GM23248 (cell line): ENCODE measurements at regions not wholly inside any gene's neighbourhood (a gene's known extent, or its start where the extent isn't known, plus 50 kb on each side); places are given as distances from the start of the nearest gene placed in this dataset.
A peak's percentile ranks its signal among the peaks of the same experiment; 100 is the strongest.

Experiments
- DNase-seq: peaks from one replicate; pipeline ENCODE4 v3.0.0-alpha.2; 2015
- H2AFZ ChIP-seq: fragments of 200-600 bp; sonication (generic); 2 replicates; pipeline ENCODE4 v1.6.1; 2016; ENCODE audit warnings: antibody characterized with exemption
- H3F3A ChIP-seq: fragments of 200-600 bp; sonication (generic); 2 replicates; pipeline ENCODE4 v1.6.1; 2016; ENCODE audit warnings: mild to moderate bottlenecking, antibody characterized with exemption, mixed run types; ENCODE audit not compliant: insufficient read depth
- H3K27ac ChIP-seq: fragments of 200-600 bp; sonication (generic); 2 replicates; pipeline ENCODE4 v1.5.1; 2016; ENCODE audit warnings: mild to moderate bottlenecking
- H3K27me3 ChIP-seq: fragments of 200-600 bp; sonication (generic); replicated peaks from 2 replicates; pipeline ENCODE4 v1.6.1; 2016; ENCODE audit warnings: mild to moderate bottlenecking; ENCODE audit not compliant: insufficient read depth
- H3K36me3 ChIP-seq: fragments of 200-600 bp; sonication (generic); 2 replicates; pipeline ENCODE4 v1.6.1; 2016; ENCODE audit warnings: low read depth, mild to moderate bottlenecking
- H3K4me1 ChIP-seq: fragments of 200-600 bp; sonication (generic); 2 replicates; pipeline ENCODE4 v1.6.1; 2016; ENCODE audit warnings: mild to moderate bottlenecking; ENCODE audit not compliant: insufficient read depth
- H3K4me2 ChIP-seq: fragments of 200-600 bp; sonication (generic); one replicate; pipeline ENCODE4 v1.6.1; 2016; ENCODE audit warnings: mild to moderate bottlenecking; ENCODE audit not compliant: unreplicated experiment
- H3K4me3 ChIP-seq: fragments of 200-600 bp; sonication (generic); 2 replicates; pipeline ENCODE4 v1.5.1; 2016; ENCODE audit warnings: mild to moderate bottlenecking
- H3K79me2 ChIP-seq: fragments of 200-600 bp; sonication (generic); 2 replicates; pipeline ENCODE4 v1.6.1; 2016; ENCODE audit warnings: mild to moderate bottlenecking; ENCODE audit not compliant: insufficient read depth
- H3K9ac ChIP-seq: fragments of 200-600 bp; sonication (generic); 2 replicates; pipeline ENCODE4 v1.6.1; 2016; ENCODE audit warnings: mild to moderate bottlenecking
- H3K9me2 ChIP-seq: fragments of 200-600 bp; sonication (generic); 2 replicates; pipeline ENCODE4 v1.6.1; 2016; ENCODE audit warnings: mixed run types, mild to moderate bottlenecking, moderate library complexity; ENCODE audit not compliant: insufficient read depth
- H3K9me3 ChIP-seq: fragments of 200-600 bp; sonication (generic); one replicate; pipeline ENCODE4 v1.6.1; 2017; ENCODE audit warnings: low read depth
- H4K20me1 ChIP-seq: fragments of 200-600 bp; sonication (generic); 2 replicates; pipeline ENCODE4 v1.6.0; 2016; ENCODE audit not compliant: insufficient read depth
- EZH2 ChIP-seq: fragments of 200-600 bp; sonication (generic); IDR thresholded peaks from 2 replicates; pipeline ENCODE4 v1.6.1; 2018; ENCODE audit warnings: antibody characterized with exemption, mild to moderate bottlenecking; ENCODE audit not compliant: insufficient read depth, poor library complexity, severe bottlenecking
- EZH2phosphoT487 ChIP-seq: fragments of 200-600 bp; sonication (generic); IDR thresholded peaks from 2 replicates; pipeline ENCODE4 v1.6.1; 2018; ENCODE audit warnings: antibody characterized with exemption, moderate library complexity, mild to moderate bottlenecking, low read depth; ENCODE audit not compliant: insufficient read depth
- WGBS, 2 experiments: methylation state at CpG; one replicate each; pipeline ENCODE4 v1.1.6; 2015 to 2017; ENCODE audit warnings: low lambda C conversion rate in 2 of 2, low coverage in 1 of 2; ENCODE audit errors: missing lambda C conversion rate in 2 of 2; 5-methylcytosine and 5-hydroxymethylcytosine counted together
- in situ Hi-C: fragments of 300-500 bp; cut with MboI; formaldehyde crosslinking; loops from 2 replicates; pipeline ENCODE4 v1.15.0; 2020

- Histone ChIP-seq H3K36me3 (no peaks in the 10 kb centered on the region), H3F3A (no peaks in the 10 kb centered on the region), H3K9me3 (no peaks in the 10 kb centered on the region), H3K79me2 (no peaks in the 10 kb centered on the region), H3K9me2 (no peaks in the 10 kb centered on the region), H4K20me1 (no peaks in the 10 kb centered on the region), H2AFZ (no peak overlapping the region), H3K9ac (no peak overlapping the region), H3K4me1 (no peaks in the 10 kb centered on the region), H3K27ac (no peak overlapping the region), H3K4me2 (no peak overlapping the region), H3K4me3 (no peak overlapping the region), H3K27me3 (no peaks in the 10 kb centered on the region)
- 21 to 26% methylated on average over 2 of the region's 2 CpGs for WGBS, 2 experiments
- no peak for DNase-seq
- no peak for TF ChIP-seq EZH2phosphoT487
- no peak for TF ChIP-seq EZH2
- in situ Hi-C loops, result no loop called here
Observed at GRCh38 chr2:153136216-153136615, 342.3 kb downstream of the RPRM start.

- 0 to 4% methylated on average over 1 of the region's 1 CpG for WGBS, 2 experiments
Observed at GRCh38 chr2:153134725-153135124, 343.8 kb downstream of the RPRM start.

GRCh38 chr2:153133716-153134115 is 344.8 kb downstream of the RPRM start:
- DNase-seq, result no peak
- no peaks in the 10 kb centered on the region for H3K27me3 ChIP-seq
- H3K4me1 ChIP-seq, result no peaks in the 10 kb centered on the region
- no peak overlapping the region for H3K4me2 ChIP-seq
- H3K79me2 ChIP-seq, result no peaks in the 10 kb centered on the region
- no peak for TF ChIP-seq EZH2phosphoT487
- TF ChIP-seq EZH2, result no peak
- no peaks in the 10 kb centered on the region for H3K36me3 ChIP-seq
- H2AFZ ChIP-seq, result no peak overlapping the region
- H4K20me1 ChIP-seq, result no peaks in the 10 kb centered on the region
- no peaks in the 10 kb centered on the region for H3K9me3 ChIP-seq
- no peak overlapping the region for H3K4me3 ChIP-seq
- H3K9me2 ChIP-seq, result no peaks in the 10 kb centered on the region
- no peak overlapping the region for H3K9ac ChIP-seq
- no peak overlapping the region for H3K27ac ChIP-seq
- 25 to 36% methylated on average over 4 of the region's 4 CpGs for WGBS, 2 experiments
- H3F3A ChIP-seq, result no peaks in the 10 kb centered on the region
- in situ Hi-C loops, result no loop called here

More at GRCh38 chr2:153134725-153135124, 343.8 kb downstream of the RPRM start:
- Histone ChIP-seq H3K4me1 (no peaks in the 10 kb centered on the region), H4K20me1 (no peaks in the 10 kb centered on the region), H3K9ac (no peak overlapping the region), H2AFZ (no peak overlapping the region), H3K9me3 (no peaks in the 10 kb centered on the region), H3K27me3 (no peaks in the 10 kb centered on the region), H3K36me3 (no peaks in the 10 kb centered on the region), H3K27ac (no peak overlapping the region), H3K4me2 (no peak overlapping the region), H3F3A (no peaks in the 10 kb centered on the region), H3K4me3 (no peak overlapping the region), H3K79me2 (no peaks in the 10 kb centered on the region), H3K9me2 (no peaks in the 10 kb centered on the region)
- in situ Hi-C loops, result no loop called here
- TF ChIP-seq EZH2, result no peak
- no peak for TF ChIP-seq EZH2phosphoT487
- DNase-seq, result no peak

- Histone ChIP-seq H3K9me2 (no peaks in the 10 kb centered on the region), H3K27ac (no peak overlapping the region), H3K9me3 (no peaks in the 10 kb centered on the region), H2AFZ (no peak overlapping the region), H3K4me2 (no peak overlapping the region), H3K9ac (no peak overlapping the region), H4K20me1 (no peaks in the 10 kb centered on the region), H3K4me3 (no peak overlapping the region), H3F3A (no peaks in the 10 kb centered on the region), H3K27me3 (no peaks in the 10 kb centered on the region), H3K79me2 (no peaks in the 10 kb centered on the region), H3K4me1 (no peaks in the 10 kb centered on the region), H3K36me3 (no peaks in the 10 kb centered on the region)
- WGBS, 2 experiments, result 3 to 4% methylated on average over 3 of the region's 3 CpGs
- TF ChIP-seq EZH2phosphoT487 (no peak), EZH2 (no peak)
- in situ Hi-C loops, result no loop called here
- DNase-seq, result peak; percentile 2
Observed at GRCh38 chr2:153132418-153132817, 346.1 kb downstream of the RPRM start.

- Histone ChIP-seq H3K36me3 (no peaks in the 10 kb centered on the region), H3K9me2 (no peaks in the 10 kb centered on the region), H3F3A (no peaks in the 10 kb centered on the region), H3K4me3 (no peak overlapping the region), H3K4me1 (no peaks in the 10 kb centered on the region), H3K79me2 (no peaks in the 10 kb centered on the region), H3K9ac (no peak overlapping the region), H3K9me3 (no peaks in the 10 kb centered on the region), H4K20me1 (no peaks in the 10 kb centered on the region), H2AFZ (no peak overlapping the region), H3K4me2 (no peak overlapping the region), H3K27me3 (no peaks in the 10 kb centered on the region), H3K27ac (no peak overlapping the region)
- in situ Hi-C loops, result no loop called here
- no peak for DNase-seq
- no peak for TF ChIP-seq EZH2
- TF ChIP-seq EZH2phosphoT487, result no peak
- 3 to 4% methylated on average over 1 of the region's 1 CpG for WGBS, 2 experiments
Observed at GRCh38 chr2:153115141-153115540, 363.4 kb downstream of the RPRM start.
